ENCODE measurements at regions not wholly inside any gene's neighbourhood (a gene's known extent, or its start where the extent isn't known, plus 50 kb on each side); places are given as distances from the start of the nearest gene placed in this dataset.

GRCh38 chr16:55964923-55965475 is 89.8 kb upstream of the CES5A start:
- peak overlapping the region; percentile 85 for H2BK5ac ChIP-seq (ENCODE audit: low read depth, low read length, poor library complexity)
- peak overlapping the region; percentile 64 for H2BK120ac ChIP-seq (ENCODE audit: insufficient read depth, low read length, poor library complexity)
- H2AFZ ChIP-seq (ENCODE audit: insufficient read depth, low read length, poor library complexity), result peak overlapping the region; percentile 24
- peak overlapping the region; percentile 73 for H4K91ac ChIP-seq (ENCODE audit: low read depth, low read length)
- H2BK12ac ChIP-seq (ENCODE audit: low read length), result peak overlapping the region; percentile 80
- H3K27me3 ChIP-seq (ENCODE audit: insufficient read depth, low read length), result no peaks in the 10 kb centered on the region
- no peak overlapping the region for H3K9ac ChIP-seq (ENCODE audit: low read length)
- H3K4ac ChIP-seq (ENCODE audit: low read depth, low read length), result peak overlapping the region; percentile 65
- H4K8ac ChIP-seq (ENCODE audit: low read depth, low read length), result peak overlapping the region; percentile 22
- H3K23ac ChIP-seq (ENCODE audit: low read length), result no peak overlapping the region
- H3K18ac ChIP-seq (ENCODE audit: low read length), result no peak overlapping the region
- H3K4me1 ChIP-seq (ENCODE audit: control insufficient read depth in 1 of 2, insufficient read depth in 2 of 2, low read length in 2 of 2), result peaks cover 26 to 30% of the 10 kb centered on the region in 2 experiments
- no peak overlapping the region for H3K4me3 ChIP-seq (ENCODE audit: low read depth, low read length)
- H3K4me2 ChIP-seq (ENCODE audit: low read length), result no peak overlapping the region
- no peaks in the 10 kb centered on the region for H3K9me3 ChIP-seq (ENCODE audit: insufficient read depth, low read depth, low read length)
- H2AK5ac ChIP-seq (ENCODE audit: low read length), result peak overlapping the region; percentile 28
- H3K14ac ChIP-seq (ENCODE audit: low read length), result peak overlapping the region; percentile 71
- no peaks in the 10 kb centered on the region for H3K36me3 ChIP-seq (ENCODE audit: control insufficient read depth in 1 of 2, insufficient read depth in 2 of 2, low read length in 2 of 2)
- DNase-seq, result peak in 1 of 2 donors; percentile 60
- peak overlapping the region; percentile 88 for H3K27ac ChIP-seq (ENCODE audit: low read depth, low read length)
- H3K79me1 ChIP-seq (ENCODE audit: low read length), result peaks cover 28% of the 10 kb centered on the region
- WGBS (ENCODE audit: extremely low coverage, insufficient coverage, insufficient read length), result no CpG with 5 or more reads among the region's 4 CpGs
- peak overlapping the region; percentile 9 for H4K12ac ChIP-seq (ENCODE audit: low read depth, low read length)
- H3K79me2 ChIP-seq (ENCODE audit: control insufficient read depth, insufficient read depth, low read length, poor library complexity), result no peaks in the 10 kb centered on the region

GRCh38 chr16:55955845-55956244 is 80.7 kb upstream of the CES5A start:
- Histone ChIP-seq H3K9ac (ENCODE audit: low read length) (no peak overlapping the region), H3K18ac (ENCODE audit: low read length) (no peak overlapping the region), H2BK12ac (ENCODE audit: low read length) (no peak overlapping the region), H4K8ac (ENCODE audit: low read depth, low read length) (no peak overlapping the region), H3K4me2 (ENCODE audit: low read length) (no peak overlapping the region), H3K9me3 (ENCODE audit: insufficient read depth, low read depth, low read length) (no peaks in the 10 kb centered on the region), H3K4ac (ENCODE audit: low read depth, low read length) (no peak overlapping the region), H3K27ac (ENCODE audit: low read depth, low read length) (no peak overlapping the region), H2AFZ (ENCODE audit: insufficient read depth, low read length, poor library complexity) (no peak overlapping the region), H4K91ac (ENCODE audit: low read depth, low read length) (no peak overlapping the region), H4K12ac (ENCODE audit: low read depth, low read length) (no peak overlapping the region), H3K14ac (ENCODE audit: low read length) (no peak overlapping the region), H3K4me1 (ENCODE audit: control insufficient read depth in 1 of 2, insufficient read depth in 2 of 2, low read length in 2 of 2) (peaks cover 0 to 2% of the 10 kb centered on the region in 2 experiments), H2BK120ac (ENCODE audit: insufficient read depth, low read length, poor library complexity) (no peak overlapping the region), H3K23ac (ENCODE audit: low read length) (no peak overlapping the region), H3K27me3 (ENCODE audit: insufficient read depth, low read length) (no peaks in the 10 kb centered on the region), H3K4me3 (ENCODE audit: low read depth, low read length) (no peak overlapping the region), H2AK5ac (ENCODE audit: low read length) (no peak overlapping the region), H3K79me2 (ENCODE audit: control insufficient read depth, insufficient read depth, low read length, poor library complexity) (no peaks in the 10 kb centered on the region), H2BK5ac (ENCODE audit: low read depth, low read length, poor library complexity) (no peak overlapping the region), H3K79me1 (ENCODE audit: low read length) (no peaks in the 10 kb centered on the region), H3K36me3 (ENCODE audit: control insufficient read depth in 1 of 2, insufficient read depth in 2 of 2, low read length in 2 of 2) (no peaks in the 10 kb centered on the region)
- no CpG with 5 or more reads among the region's 5 CpGs for whole genome bisulfite sequencing (ENCODE audit: extremely low coverage, insufficient coverage, insufficient read length)
- DNase-seq, result no peak

GRCh38 chr16:55955424-55955823 is 80.3 kb upstream of the CES5A start:
- Histone ChIP-seq H3K27ac (ENCODE audit: low read depth, low read length) (no peak overlapping the region), H3K79me1 (ENCODE audit: low read length) (no peaks in the 10 kb centered on the region), H2BK5ac (ENCODE audit: low read depth, low read length, poor library complexity) (no peak overlapping the region), H3K4ac (ENCODE audit: low read depth, low read length) (no peak overlapping the region), H4K91ac (ENCODE audit: low read depth, low read length) (no peak overlapping the region), H3K4me3 (ENCODE audit: low read depth, low read length) (no peak overlapping the region), H2AFZ (ENCODE audit: insufficient read depth, low read length, poor library complexity) (no peak overlapping the region), H4K8ac (ENCODE audit: low read depth, low read length) (no peak overlapping the region), H2AK5ac (ENCODE audit: low read length) (no peak overlapping the region), H3K79me2 (ENCODE audit: control insufficient read depth, insufficient read depth, low read length, poor library complexity) (no peaks in the 10 kb centered on the region), H3K23ac (ENCODE audit: low read length) (no peak overlapping the region), H2BK12ac (ENCODE audit: low read length) (no peak overlapping the region), H2BK120ac (ENCODE audit: insufficient read depth, low read length, poor library complexity) (no peak overlapping the region), H4K12ac (ENCODE audit: low read depth, low read length) (no peak overlapping the region), H3K18ac (ENCODE audit: low read length) (no peak overlapping the region), H3K14ac (ENCODE audit: low read length) (no peak overlapping the region), H3K36me3 (ENCODE audit: control insufficient read depth in 1 of 2, insufficient read depth in 2 of 2, low read length in 2 of 2) (no peaks in the 10 kb centered on the region), H3K9ac (ENCODE audit: low read length) (no peak overlapping the region), H3K4me1 (ENCODE audit: control insufficient read depth in 1 of 2, insufficient read depth in 2 of 2, low read length in 2 of 2) (peaks cover 0 to 2% of the 10 kb centered on the region in 2 experiments), H3K27me3 (ENCODE audit: insufficient read depth, low read length) (no peaks in the 10 kb centered on the region), H3K4me2 (ENCODE audit: low read length) (no peak overlapping the region), H3K9me3 (ENCODE audit: insufficient read depth, low read depth, low read length) (no peaks in the 10 kb centered on the region)
- no peak for DNase-seq
- WGBS (ENCODE audit: extremely low coverage, insufficient coverage, insufficient read length), result no CpG with 5 or more reads among the region's 4 CpGs

GRCh38 chr16:55954906-55955305 is 79.7 kb upstream of the CES5A start:
- DNase-seq, result no peak
- peaks cover 0 to 2% of the 10 kb centered on the region in 2 experiments for H3K4me1 ChIP-seq (ENCODE audit: control insufficient read depth in 1 of 2, insufficient read depth in 2 of 2, low read length in 2 of 2)
- H4K8ac ChIP-seq (ENCODE audit: low read depth, low read length), result no peak overlapping the region
- H3K14ac ChIP-seq (ENCODE audit: low read length), result no peak overlapping the region
- no peak overlapping the region for H3K4me2 ChIP-seq (ENCODE audit: low read length)
- H3K79me1 ChIP-seq (ENCODE audit: low read length), result no peaks in the 10 kb centered on the region
- H3K23ac ChIP-seq (ENCODE audit: low read length), result no peak overlapping the region
- H2BK12ac ChIP-seq (ENCODE audit: low read length), result no peak overlapping the region
- H3K9me3 ChIP-seq (ENCODE audit: insufficient read depth, low read depth, low read length), result no peaks in the 10 kb centered on the region
- no peak overlapping the region for H3K4me3 ChIP-seq (ENCODE audit: low read depth, low read length)
- H4K91ac ChIP-seq (ENCODE audit: low read depth, low read length), result no peak overlapping the region
- no peak overlapping the region for H2AK5ac ChIP-seq (ENCODE audit: low read length)
- H3K27me3 ChIP-seq (ENCODE audit: insufficient read depth, low read length), result no peaks in the 10 kb centered on the region
- H3K9ac ChIP-seq (ENCODE audit: low read length), result no peak overlapping the region
- H3K79me2 ChIP-seq (ENCODE audit: control insufficient read depth, insufficient read depth, low read length, poor library complexity), result no peaks in the 10 kb centered on the region
- H2BK5ac ChIP-seq (ENCODE audit: low read depth, low read length, poor library complexity), result no peak overlapping the region
- no peak overlapping the region for H3K18ac ChIP-seq (ENCODE audit: low read length)
- no peaks in the 10 kb centered on the region for H3K36me3 ChIP-seq (ENCODE audit: control insufficient read depth in 1 of 2, insufficient read depth in 2 of 2, low read length in 2 of 2)
- no CpG with 5 or more reads among the region's 2 CpGs for WGBS (ENCODE audit: extremely low coverage, insufficient coverage, insufficient read length)
- no peak overlapping the region for H3K4ac ChIP-seq (ENCODE audit: low read depth, low read length)
- H2AFZ ChIP-seq (ENCODE audit: insufficient read depth, low read length, poor library complexity), result no peak overlapping the region
- no peak overlapping the region for H2BK120ac ChIP-seq (ENCODE audit: insufficient read depth, low read length, poor library complexity)
- H4K12ac ChIP-seq (ENCODE audit: low read depth, low read length), result no peak overlapping the region
- no peak overlapping the region for H3K27ac ChIP-seq (ENCODE audit: low read depth, low read length)

All from trophoblast cell (in vitro differentiated cells and primary cell).